ACHN (cell line): ENCODE measurements at regions not wholly inside any gene's neighbourhood (a gene's known extent, or its start where the extent isn't known, plus 50 kb on each side); places are given as distances from the start of the nearest gene placed in this dataset.

Experiments used
- DNase-seq: peaks from one replicate; pipeline ENCODE4 v3.0.0-alpha.2; 2015
- in situ Hi-C: cut with HindIII; loops from 2 replicates; pipeline ENCODE4 v1.10.0; 2017; ENCODE audit warnings: low sequenced_read_pairs, low pct_ligation_motif_present, low pct_unique_long_range_greater_than_20kb

DNA sequence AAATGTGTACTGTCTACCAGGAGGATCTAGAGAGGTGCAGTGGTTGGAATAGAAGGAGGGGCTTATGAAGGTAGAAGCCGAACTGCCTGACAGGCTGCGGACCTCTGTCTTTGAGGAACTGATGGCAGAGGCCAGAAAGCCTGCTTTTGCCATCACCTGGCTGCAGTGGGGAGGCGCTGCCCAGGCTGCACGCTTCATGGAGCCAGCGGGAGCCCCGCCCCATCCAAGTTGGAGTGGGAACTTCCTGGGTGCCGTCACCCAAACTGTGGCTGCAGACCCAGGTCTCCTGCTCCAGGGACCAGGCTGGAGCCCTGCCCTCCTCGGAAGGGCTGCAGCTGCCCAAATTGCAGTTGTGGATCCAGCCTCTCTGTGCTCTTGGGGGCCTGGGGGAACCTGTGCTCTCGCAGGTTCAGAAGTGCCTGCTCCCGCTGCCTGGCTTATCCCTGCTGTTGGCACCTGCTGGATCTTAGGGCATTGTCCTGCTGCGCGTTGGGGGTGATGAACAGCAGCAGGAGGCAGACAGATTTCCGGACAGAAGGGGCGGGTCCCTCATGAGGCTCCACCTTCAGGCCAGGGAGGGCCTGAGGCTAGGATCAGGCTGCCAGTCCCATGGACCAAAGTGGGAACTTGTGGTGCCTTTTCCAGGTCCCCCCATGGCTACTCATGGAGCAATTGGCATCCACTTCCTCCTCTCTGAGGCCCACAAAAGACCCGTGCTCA, 118.0 kb upstream of the PLPPR4 start:
- in situ Hi-C loops, result no loop called here
- DNase-seq, result no peak

DNA sequence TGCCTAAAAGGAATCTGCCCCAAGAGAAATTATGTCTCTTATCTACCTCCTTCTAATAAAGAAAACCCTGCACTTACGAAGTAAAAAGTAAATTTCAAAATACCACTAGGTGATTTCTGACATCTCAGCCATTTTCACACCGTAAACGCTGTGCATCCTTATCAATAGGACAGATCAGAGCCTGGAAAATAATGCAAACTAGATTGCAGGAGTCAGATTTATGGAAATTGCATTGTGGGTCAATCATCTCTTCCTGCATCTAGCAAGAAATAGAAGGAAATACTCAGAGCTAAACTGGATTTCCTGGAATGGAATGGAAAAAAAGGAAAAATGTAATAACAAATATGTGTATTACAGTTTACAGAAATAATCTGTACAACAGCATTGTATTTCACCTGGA, 114.3 kb upstream of the PLPPR4 start:
- in situ Hi-C loops, result no loop called here
- no peak for DNase-seq

DNA sequence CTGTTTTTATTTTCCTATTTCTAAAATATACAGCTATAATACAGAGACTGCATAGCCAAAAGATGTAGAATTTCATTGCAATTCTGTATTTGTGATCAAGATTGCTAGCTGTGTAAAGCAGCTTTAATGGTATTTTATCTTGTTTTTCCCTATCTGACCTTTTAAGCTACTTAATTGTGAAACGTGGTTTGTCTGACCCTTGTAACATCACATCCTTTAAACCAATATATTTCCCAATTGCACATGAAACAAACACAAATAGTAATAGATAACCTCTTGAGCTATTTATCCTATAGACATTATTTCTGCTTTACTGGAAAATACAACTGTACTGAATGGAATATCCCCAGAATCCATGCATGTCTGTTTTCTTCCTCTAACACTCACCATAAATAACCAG, 112.2 kb upstream of the PLPPR4 start:
- in situ Hi-C loops, result no loop called here
- DNase-seq, result no peak

DNA sequence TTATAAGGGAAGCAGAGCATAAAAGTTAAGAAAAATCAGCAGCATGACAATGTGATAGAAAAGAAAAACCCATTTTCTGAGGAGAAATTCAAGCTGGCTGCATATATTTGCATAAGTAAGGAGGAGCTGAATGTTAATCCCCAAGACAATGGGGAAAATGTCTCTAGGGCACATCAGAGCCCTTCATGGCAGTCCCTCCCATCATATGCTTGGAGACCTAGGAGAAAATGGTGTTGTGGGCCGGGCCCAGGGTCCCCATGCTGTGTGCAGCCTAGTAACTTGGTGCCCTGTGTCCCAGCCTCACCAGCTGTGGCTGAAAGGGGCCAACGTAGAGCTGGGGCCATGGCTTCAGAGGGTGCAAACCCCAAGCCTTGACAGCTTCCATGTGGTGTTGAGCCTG, 100.6 kb upstream of the PLPPR4 start:
- in situ Hi-C loops, result no loop called here
- DNase-seq, result no peak

DNA sequence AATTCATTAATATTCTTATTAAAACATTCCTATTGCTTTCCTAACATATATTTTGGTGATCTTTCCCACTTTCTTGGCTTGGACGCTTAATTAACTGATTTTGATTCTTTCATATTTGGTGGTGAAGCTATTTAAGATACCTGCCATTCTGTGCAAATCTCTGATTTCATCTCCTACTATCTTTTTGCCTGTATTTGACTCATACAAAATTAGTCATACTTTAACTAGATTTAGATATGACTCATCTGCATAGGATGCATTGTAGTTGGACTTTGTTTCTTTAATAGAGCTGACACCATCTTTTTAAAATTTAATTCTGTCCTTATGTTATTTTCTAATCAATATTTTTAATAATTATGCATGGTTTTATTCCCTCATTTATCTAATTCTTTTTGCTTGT, 93.8 kb upstream of the PLPPR4 start:
- in situ Hi-C loops, result no loop called here
- peak; percentile 61 for DNase-seq

DNA sequence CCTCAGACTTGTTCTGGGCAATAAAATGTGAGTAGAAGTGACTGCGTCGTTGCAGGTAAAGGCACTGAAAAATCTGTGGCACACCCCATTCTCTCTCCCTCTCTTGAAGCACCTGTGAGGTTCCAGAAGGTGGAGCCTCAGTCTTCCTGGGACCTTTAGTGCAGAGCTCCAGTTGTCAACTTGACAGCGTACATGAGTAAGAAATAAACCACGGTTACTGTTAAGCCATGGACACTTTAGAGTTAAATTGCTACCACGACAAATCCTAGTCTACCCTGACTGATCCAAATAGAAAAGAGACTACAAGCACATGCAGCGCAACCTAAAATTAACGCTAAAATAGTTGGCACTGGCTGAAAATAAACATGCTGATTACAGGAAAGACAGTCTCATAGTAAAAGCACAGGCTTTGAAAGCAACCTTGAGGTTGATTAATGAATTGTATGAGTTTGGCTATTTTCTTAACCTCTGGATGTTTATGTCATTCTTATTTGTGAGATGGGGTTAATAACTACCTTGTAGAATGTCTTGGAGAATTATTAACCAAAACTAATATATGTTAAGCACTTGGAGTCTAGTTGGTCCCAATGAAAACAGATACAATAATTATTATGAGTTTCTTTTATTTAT, 93.0 kb upstream of the PLPPR4 start:
- in situ Hi-C loops, result no loop called here
- DNase-seq, result no peak

DNA sequence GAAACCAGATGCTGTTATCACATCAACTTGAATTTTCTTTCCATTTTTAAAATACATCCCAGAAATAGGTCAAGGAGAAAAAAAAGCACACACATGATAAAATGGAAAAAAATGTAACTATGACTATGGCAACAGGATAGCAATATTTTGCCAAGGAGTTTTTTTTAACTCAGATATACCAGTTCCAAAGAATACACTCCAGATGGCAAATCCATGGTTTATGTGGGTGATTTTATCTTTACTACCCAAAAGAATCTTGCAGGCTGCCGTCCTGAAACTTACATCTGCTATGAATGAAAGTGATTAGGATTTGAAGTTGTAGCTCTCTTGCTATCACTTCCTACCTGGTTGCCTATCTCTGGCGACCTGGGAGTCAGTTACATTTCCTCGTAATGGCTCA, 91.0 kb upstream of the PLPPR4 start:
- in situ Hi-C loops, result no loop called here
- DNase-seq, result no peak

DNA sequence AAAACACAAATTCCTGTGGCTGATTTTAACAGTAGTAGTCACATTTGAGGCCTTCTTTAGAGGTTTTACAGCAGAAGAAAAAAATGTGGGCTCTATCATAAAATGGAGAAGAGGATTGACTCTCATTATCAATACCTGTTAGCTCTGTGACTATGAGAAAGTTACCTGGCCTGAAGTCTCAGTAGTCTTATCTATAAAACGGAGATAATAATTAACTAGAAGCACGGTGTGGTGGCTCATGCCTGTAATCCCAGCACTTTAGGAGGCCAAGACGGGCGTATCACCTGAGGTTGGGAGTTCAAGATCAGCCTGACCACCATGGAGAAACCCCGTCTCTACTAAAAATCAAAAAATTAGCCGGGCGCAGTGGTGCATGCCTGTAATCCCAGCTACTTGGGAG, 90.4 kb upstream of the PLPPR4 start:
- no peak for DNase-seq
- in situ Hi-C loops, result no loop called here

DNA sequence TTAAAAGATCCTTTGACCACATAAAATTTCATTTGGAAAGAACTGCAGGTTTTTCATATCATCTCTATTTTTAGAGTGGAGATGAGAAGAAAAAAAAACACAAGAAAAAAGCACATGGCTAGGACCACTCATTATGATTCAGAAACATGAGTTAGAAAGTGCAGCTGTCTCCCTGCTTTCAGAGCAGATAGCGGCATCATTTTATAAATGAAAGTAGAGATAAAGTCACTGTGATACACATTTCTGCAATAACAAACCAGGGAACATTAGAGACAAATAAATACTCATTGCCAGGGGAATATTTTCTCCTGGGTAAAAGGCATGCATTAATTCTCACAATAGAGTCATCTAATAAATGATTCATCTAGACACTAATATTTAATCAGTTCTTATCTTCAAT, 87.5 kb upstream of the PLPPR4 start:
- no peak for DNase-seq
- in situ Hi-C loops, result no loop called here

DNA sequence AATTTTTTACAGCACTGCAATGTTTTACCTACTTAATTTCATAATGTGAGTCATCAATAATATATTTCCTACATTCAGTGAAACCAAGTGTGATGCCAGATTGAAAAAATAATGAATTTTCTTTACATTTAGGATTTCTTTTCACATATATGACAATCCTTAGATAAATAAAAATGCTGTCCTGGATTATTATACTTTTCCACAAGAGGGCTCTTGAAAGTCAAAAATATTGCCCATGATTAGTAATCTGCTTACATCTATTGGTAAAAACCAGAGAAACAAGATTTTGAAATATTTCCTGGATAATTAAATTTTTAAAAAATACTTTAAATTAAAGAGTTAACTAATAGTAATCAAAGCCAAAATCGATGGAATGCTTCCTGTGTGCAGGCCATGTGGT, 86.8 kb upstream of the PLPPR4 start:
- DNase-seq, result no peak
- in situ Hi-C loops, result no loop called here

DNA sequence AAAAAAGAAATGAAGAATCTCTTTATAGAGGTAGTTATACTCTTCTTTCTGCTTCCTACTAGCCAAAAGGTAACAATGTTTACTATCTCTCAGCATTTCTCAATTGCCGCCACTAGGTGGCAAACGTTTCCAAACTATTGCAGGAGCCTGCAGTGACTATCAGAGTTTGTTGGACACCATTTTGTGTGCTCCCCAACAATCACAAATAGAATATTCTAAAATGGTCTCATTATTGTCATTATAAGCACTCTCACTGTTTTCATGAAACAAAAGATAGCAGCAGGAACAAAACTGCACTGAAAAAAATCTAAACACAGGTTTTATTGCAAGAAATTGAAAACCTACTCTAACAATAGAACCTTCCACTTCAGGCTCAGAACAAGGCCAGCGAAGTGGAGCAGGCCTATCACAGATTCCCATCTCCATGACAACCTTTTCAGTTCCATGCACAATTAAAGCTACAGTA, 83.9 kb upstream of the PLPPR4 start:
- peak; percentile 76 for DNase-seq
- in situ Hi-C loops, result no loop called here

DNA sequence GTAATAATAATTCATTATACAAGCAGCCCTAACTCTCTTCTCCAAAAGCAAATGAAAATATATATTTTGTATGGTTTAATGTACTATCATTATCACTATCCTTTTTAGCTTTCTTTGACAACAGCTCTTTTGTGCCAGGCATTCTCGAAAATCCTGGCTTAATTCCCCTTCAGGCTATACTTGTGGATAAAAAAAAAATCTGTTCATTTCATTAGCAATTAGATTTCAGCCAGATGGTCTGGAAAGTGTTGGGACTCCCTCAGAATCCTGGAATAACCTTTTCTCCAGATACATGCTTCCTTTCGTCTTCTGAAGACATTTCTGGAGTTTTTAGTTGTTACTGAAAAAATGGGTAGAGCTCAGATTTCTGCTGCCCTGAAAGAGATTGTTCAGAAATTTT, 83.4 kb upstream of the PLPPR4 start:
- in situ Hi-C loops, result no loop called here
- no peak for DNase-seq

DNA sequence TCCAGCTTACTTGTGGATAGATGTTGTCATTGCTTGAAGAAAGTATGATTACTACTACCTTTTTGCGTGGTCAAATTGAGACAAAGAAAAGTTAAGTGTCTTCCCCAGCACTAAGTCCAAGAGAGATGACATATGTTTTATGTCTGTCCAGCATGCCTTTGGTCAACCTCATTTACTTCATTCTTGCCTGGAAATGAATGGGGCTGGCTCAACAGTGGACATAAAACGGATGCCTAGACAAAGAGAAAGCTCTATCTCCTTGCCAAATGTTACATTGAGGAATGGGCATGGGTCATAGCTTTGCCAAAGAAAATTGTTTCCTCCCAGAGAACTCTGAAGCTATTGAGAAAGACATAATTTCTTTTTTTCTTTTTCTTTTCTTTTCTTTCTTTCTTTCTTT, 82.4 kb upstream of the PLPPR4 start:
- no peak for DNase-seq
- in situ Hi-C loops, result no loop called here

DNA sequence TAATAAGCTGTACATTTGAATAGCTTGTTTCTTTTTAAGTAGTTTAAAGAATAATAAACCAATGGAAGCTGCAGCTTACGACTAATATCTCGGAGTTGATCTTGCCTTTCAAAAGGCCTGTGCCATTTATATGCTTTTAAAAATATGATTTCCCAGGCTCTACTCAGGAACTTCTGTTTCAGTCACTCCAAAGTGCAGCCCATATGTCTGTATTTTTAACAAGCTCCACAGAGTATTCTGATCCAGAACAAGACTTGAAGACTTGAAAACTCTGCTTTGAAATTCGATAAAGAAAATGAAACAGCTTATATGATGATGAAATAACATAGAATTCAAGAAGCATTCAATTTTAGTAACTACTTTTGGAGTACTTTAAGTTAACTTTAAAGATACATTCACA, 79.1 kb upstream of the PLPPR4 start:
- in situ Hi-C loops, result no loop called here
- no peak for DNase-seq

DNA sequence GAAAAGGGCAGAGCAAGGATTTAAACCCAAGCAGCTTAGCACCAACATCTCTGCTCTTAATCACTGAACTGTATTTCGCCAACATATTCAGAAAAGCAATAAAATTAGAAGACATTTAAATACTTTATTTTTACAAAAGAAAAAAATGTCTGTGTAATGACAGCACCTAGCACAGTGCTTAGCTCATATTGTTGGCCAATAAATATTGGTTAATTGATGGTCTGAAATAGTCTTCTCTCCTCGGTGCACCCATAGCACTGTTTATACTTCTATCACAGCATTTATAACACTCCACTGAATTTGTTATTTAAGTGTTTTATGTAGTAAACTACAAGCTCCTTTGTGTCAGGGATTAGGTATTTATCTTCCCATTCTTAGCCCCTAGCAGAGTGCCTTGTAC, 70.9 kb upstream of the PLPPR4 start:
- in situ Hi-C loops, result no loop called here
- no peak for DNase-seq

DNA sequence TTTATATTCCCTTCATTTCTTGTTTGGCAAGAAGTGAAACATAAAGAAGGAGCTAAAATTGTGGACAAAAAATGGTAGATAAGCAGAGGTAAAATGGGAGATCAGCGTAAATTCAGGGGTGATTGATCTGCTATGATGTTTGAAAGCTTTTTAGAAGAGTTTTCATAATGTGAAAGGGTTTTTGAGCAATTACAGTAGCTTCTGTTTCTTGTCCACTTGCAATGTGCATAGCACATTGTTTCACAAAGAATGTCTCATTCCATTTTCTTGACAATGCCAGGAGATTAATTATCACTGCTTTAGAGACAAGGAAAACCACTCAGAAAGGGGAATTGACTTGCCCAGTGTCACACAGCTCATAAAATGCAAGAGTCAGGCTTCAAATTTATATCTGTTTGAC, 65.9 kb upstream of the PLPPR4 start:
- in situ Hi-C loops, result no loop called here
- DNase-seq, result no peak

DNA sequence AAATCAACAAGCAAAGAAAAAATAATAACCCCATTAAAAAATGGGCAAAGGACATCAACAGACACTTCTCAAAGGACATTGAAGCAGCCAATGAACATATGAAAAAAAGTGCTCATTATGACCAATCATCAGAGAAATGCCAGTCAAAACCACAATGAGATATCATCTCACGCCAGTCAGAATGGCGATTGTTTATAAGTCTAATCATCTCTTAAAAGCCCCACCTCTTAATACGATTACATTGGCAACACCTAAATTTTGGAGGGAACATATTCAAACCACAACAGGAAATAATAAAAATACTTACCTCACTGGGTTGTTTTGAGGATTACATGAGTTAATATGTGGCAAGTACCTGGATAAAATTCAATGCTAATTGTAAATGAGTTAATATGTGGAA, 57.1 kb upstream of the PLPPR4 start:
- in situ Hi-C loops, result no loop called here
- no peak for DNase-seq
